GM19397 (cell line): ENCODE measurements at regions not wholly inside any gene's neighbourhood (a gene's known extent, or its start where the extent isn't known, plus 50 kb on each side); places are given as distances from the start of the nearest gene placed in this dataset.
"Not testable (repeated sequence)": the region's sequence is repeated elsewhere in the genome, so short reads cannot be mapped to it uniquely, and the experiment has no call there.

ENCODE experiments used
- ATAC-seq: cut with Tn5 transposase; IDR thresholded peaks from one replicate; pipeline ENCODE4 v1.9.1; 2021; ENCODE audit warnings: mild to moderate bottlenecking, moderate library complexity; ENCODE audit not compliant: unreplicated experiment

GRCh38 chr15:37395100-37395468 is 294.7 kb upstream of the MEIS2 start:
- no peak for ATAC-seq

GRCh38 chr15:37397266-37398022 is 297.1 kb upstream of the MEIS2 start:
- no peak for ATAC-seq

- no peak for ATAC-seq
Measured at GRCh38 chr15:37416103-37416502, 315.8 kb upstream of the MEIS2 start.

- ATAC-seq = no peak
Measured at GRCh38 chr15:37425541-37425940, 325.2 kb upstream of the MEIS2 start.

GRCh38 chr15:37427393-37427792 is 327.0 kb upstream of the MEIS2 start:
- ATAC-seq = not testable (repeated sequence)

GRCh38 chr15:37446921-37447320 is 346.6 kb upstream of the MEIS2 start:
- no peak for ATAC-seq

GRCh38 chr15:37452498-37452897 is 352.1 kb upstream of the MEIS2 start:
- ATAC-seq = no peak

- ATAC-seq = no peak
Measured at GRCh38 chr15:37480482-37480881, 380.1 kb upstream of the MEIS2 start.

- ATAC-seq = no peak
Measured at GRCh38 chr15:37481126-37481525, 380.8 kb upstream of the MEIS2 start.

- no peak for ATAC-seq
Measured at GRCh38 chr15:37483779-37484178, 383.4 kb upstream of the MEIS2 start.

- ATAC-seq = no peak
Measured at GRCh38 chr15:37485056-37485455, 384.7 kb upstream of the MEIS2 start.

- no peak for ATAC-seq
Measured at GRCh38 chr15:37490707-37491106, 390.4 kb upstream of the MEIS2 start.

- no peak for ATAC-seq
Measured at GRCh38 chr15:37516621-37517020, 416.3 kb upstream of the MEIS2 start.

GRCh38 chr15:37517191-37517895 is 417.0 kb upstream of the MEIS2 start:
- ATAC-seq = no peak

GRCh38 chr15:37518436-37518835 is 416.0 kb upstream of the TMCO5A start:
- no peak for ATAC-seq

GRCh38 chr15:37520026-37520425 is 414.4 kb upstream of the TMCO5A start:
- ATAC-seq = no peak

GRCh38 chr15:37520882-37521281 is 413.6 kb upstream of the TMCO5A start:
- ATAC-seq = no peak

- no peak for ATAC-seq
Measured at GRCh38 chr15:37524601-37525000, 409.8 kb upstream of the TMCO5A start.

GRCh38 chr15:37528432-37528831 is 406.0 kb upstream of the TMCO5A start:
- no peak for ATAC-seq

- no peak for ATAC-seq
Measured at GRCh38 chr15:37536967-37537605, 397.4 kb upstream of the TMCO5A start.

- no peak for ATAC-seq
Measured at GRCh38 chr15:37537802-37538201, 396.6 kb upstream of the TMCO5A start.

- ATAC-seq = no peak
Measured at GRCh38 chr15:37548116-37548515, 386.3 kb upstream of the TMCO5A start.
